B cell (primary cell): ENCODE measurements at regions not wholly inside any gene's neighbourhood (a gene's known extent, or its start where the extent isn't known, plus 50 kb on each side); places are given as distances from the start of the nearest gene placed in this dataset.

ENCODE experiments used
- ATAC-seq: fragments of 200-7000 bp; cut with Tn5 transposase; one replicate; pipeline ENCODE4 v1.10.0; 2021; ENCODE audit warnings: low read depth, mild to moderate bottlenecking, moderate number of reproducible peaks, moderate library complexity
- CTCF ChIA-PET: fragments of 350-600 bp; sonication (Branson Sonifier 250); formaldehyde crosslinking; loops from one replicate; lab custom pipeline; 2021; ENCODE audit warnings: antibody characterized with exemption, inconsistent platforms; lab: Charles Lee
- POLR2A ChIA-PET: fragments of 350-600 bp; sonication (Branson Sonifier 250); formaldehyde crosslinking; loops from one replicate; lab custom pipeline; 2021; ENCODE audit warnings: antibody characterized with exemption; lab: Charles Lee
- DNase-seq: peaks from one replicate; pipeline ENCODE4 v3.0.0; 2013
- H2AFZ ChIP-seq: 2 replicates; pipeline ENCODE4 v1.6.1; 2012; ENCODE audit warnings: mild to moderate bottlenecking, low read depth, low read length; ENCODE audit not compliant: insufficient read depth, poor library complexity, severe bottlenecking
- H3K27ac ChIP-seq, 2 donors: 1 replicate in 1 of 2; 2 replicates in 1 of 2; pipeline ENCODE4 v1.5.1; 2012 to 2013; ENCODE audit warnings: low read length in 2 of 2, mild to moderate bottlenecking in 2 of 2, moderate library complexity in 1 of 2
- H3K27me3 ChIP-seq, 4 experiments: fragments of 200-600 bp in 1 of 4; sonication (generic) in 1 of 4; replicated peaks in 1 of 4; 1 replicate in 2 of 4; 2 replicates in 2 of 4; pipeline versions ENCODE4 v1.6.1 to v1.7.0; 2013 to 2016; ENCODE audit warnings: low read length in 3 of 4, mild to moderate bottlenecking in 2 of 4, mixed read lengths in 1 of 4, moderate library complexity in 1 of 4; ENCODE audit not compliant: insufficient read depth in 4 of 4, control insufficient read depth in 3 of 4; ENCODE audit errors: control extremely low read depth in 1 of 4
- H3K36me3 ChIP-seq, 2 experiments: replicated peaks in 1 of 2; 1 replicate in 1 of 2; 2 replicates in 1 of 2; pipeline versions ENCODE4 v1.6.1 to v1.7.1; 2013; ENCODE audit warnings: low read length in 1 of 2; ENCODE audit not compliant: insufficient read depth in 2 of 2, control insufficient read depth in 1 of 2; ENCODE audit errors: control extremely low read depth in 1 of 2, extremely low read depth in 1 of 2
- H3K4me1 ChIP-seq, 2 donors: fragments of 200-600 bp in 1 of 2; sonication (generic) in 1 of 2; 1 replicate in 1 of 2; 2 replicates in 1 of 2; pipeline versions ENCODE4 v1.5.1 to v1.6.1; 2013 to 2017; ENCODE audit warnings: low read length in 2 of 2; ENCODE audit not compliant: control insufficient read depth in 2 of 2, insufficient read depth in 2 of 2
- H3K4me2 ChIP-seq: replicated peaks from 2 replicates; pipeline ENCODE3; 2012; ENCODE audit warnings: mild to moderate bottlenecking, low read depth, low read length; ENCODE audit not compliant: poor library complexity, severe bottlenecking
- H3K4me3 ChIP-seq, 5 experiments: fragments of 200-600 bp in 1 of 5; sonication (generic) in 1 of 5; 1 replicate in 3 of 5; 2 replicates in 2 of 5; pipeline versions ENCODE4 v1.5.1 to v1.7.0; 2011 to 2016; ENCODE audit warnings: low read length in 4 of 5, mild to moderate bottlenecking in 4 of 5, low read depth in 2 of 5, control low read depth in 1 of 5, moderate library complexity in 1 of 5; ENCODE audit not compliant: insufficient read depth in 1 of 5; ENCODE audit errors: control extremely low read depth in 1 of 5, extremely low read depth in 1 of 5
- H3K79me2 ChIP-seq: fragments of 200-600 bp; sonication (generic); one replicate; pipeline ENCODE4 v1.6.0; 2016; ENCODE audit warnings: low read length; ENCODE audit not compliant: control insufficient read depth, insufficient read depth
- H3K9ac ChIP-seq: fragments of 200-600 bp; sonication (generic); 2 replicates; pipeline ENCODE4 v1.6.1; 2017; ENCODE audit warnings: mild to moderate bottlenecking, low read length, moderate library complexity
- H3K9me3 ChIP-seq, 3 donors: one replicate each; pipeline versions ENCODE4 v1.6.1 to v1.7.1; 2013; ENCODE audit warnings: low read length in 2 of 3; ENCODE audit not compliant: control insufficient read depth in 2 of 3, insufficient read depth in 1 of 3; ENCODE audit errors: control extremely low read depth in 1 of 3
- H4K20me1 ChIP-seq: 2 replicates; pipeline ENCODE4 v1.6.0; 2012; ENCODE audit warnings: mild to moderate bottlenecking, low read length; ENCODE audit not compliant: insufficient read depth, control insufficient read depth, poor library complexity, severe bottlenecking
- H3K27ac Mint-ChIP-seq: one replicate; pipeline ENCODE4 v1.8.0; 2021; ENCODE audit warnings: mixed read lengths
- H3K27me3 Mint-ChIP-seq: one replicate; pipeline ENCODE4 v1.8.0; 2021; ENCODE audit warnings: mixed read lengths
- H3K4me1 Mint-ChIP-seq: one replicate; pipeline ENCODE4 v1.8.0; 2021; ENCODE audit warnings: mixed read lengths
- H3K4me3 Mint-ChIP-seq: one replicate; pipeline ENCODE4 v1.8.0; 2021; ENCODE audit warnings: mixed read lengths
- H3K9me3 Mint-ChIP-seq: one replicate; pipeline ENCODE4 v1.8.0; 2022; ENCODE audit warnings: mixed read lengths; ENCODE audit not compliant: insufficient read depth
- EZH2 ChIP-seq: IDR thresholded peaks from 2 replicates; pipeline ENCODE4 v1.6.1; 2012; ENCODE audit warnings: borderline replicate concordance, low read depth, mild to moderate bottlenecking, moderate library complexity, low read length; ENCODE audit not compliant: insufficient read depth, poor library complexity, severe bottlenecking
- WGBS: methylation state at CpG from one replicate; pipeline ENCODE4 v1.1.5; 2013; ENCODE audit warnings: missing lambda C conversion rate; ENCODE audit not compliant: insufficient coverage; 5-methylcytosine and 5-hydroxymethylcytosine counted together
- intact Hi-C: fragments of 100-400 bp; cut with micrococcal nuclease; formaldehyde crosslinking; loops from one replicate; pipeline ENCODE4 v1.10.0; 2022
- TF ChIP-seq, protein P1 (sequence below): fragments of 200-600 bp; IDR thresholded peaks from one replicate; pipeline ENCODE4 v1.8.0; 2022; ENCODE audit warnings: antibody characterized with exemption, mild to moderate bottlenecking

DNA sequence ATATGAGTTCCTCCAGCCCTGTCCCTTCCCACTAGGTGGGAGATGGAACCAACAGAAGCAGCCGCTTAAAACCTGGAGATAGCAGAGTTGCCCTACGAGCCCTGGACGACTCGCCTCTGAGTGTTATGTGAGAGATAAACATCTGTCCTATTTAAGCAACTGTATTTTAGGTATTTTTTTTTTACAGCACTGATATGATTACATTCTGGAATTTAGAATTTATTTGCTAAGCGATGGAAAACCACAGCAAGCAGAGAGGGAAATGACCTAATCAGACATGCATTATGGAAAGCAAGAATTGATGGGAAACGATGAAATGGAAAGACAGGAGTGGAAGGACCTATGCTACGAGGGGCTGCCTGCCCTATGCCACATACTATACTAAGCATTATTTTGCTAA is 379.0 kb upstream of the IL12A start:
- POLR2A ChIA-PET: no interaction called here
- Histone ChIP-seq H3K27me3 (no peaks in the 10 kb centered on the region), H4K20me1 (no peaks in the 10 kb centered on the region), H3K27ac (no peak overlapping the region), H2AFZ (no peak overlapping the region), H3K4me1 (no peaks in the 10 kb centered on the region), H3K79me2 (no peaks in the 10 kb centered on the region), H3K4me2 (no peak overlapping the region), H3K36me3 (no peaks in the 10 kb centered on the region), H3K4me3 (no peak overlapping the region), H3K9me3 (no peaks in the 10 kb centered on the region), H3K9ac (no peak overlapping the region)
- Mint-ChIP-seq H3K27ac (no peak overlapping the region), H3K4me3 (no peak overlapping the region), H3K27me3 (peaks cover 4% of the 10 kb centered on the region), H3K4me1 (no peaks in the 10 kb centered on the region), H3K9me3 (no peaks in the 10 kb centered on the region)
- intact Hi-C loops: no loop called here
- CTCF ChIA-PET: no interaction called here
- ATAC-seq: no peak
- TF ChIP-seq, protein P1, sequence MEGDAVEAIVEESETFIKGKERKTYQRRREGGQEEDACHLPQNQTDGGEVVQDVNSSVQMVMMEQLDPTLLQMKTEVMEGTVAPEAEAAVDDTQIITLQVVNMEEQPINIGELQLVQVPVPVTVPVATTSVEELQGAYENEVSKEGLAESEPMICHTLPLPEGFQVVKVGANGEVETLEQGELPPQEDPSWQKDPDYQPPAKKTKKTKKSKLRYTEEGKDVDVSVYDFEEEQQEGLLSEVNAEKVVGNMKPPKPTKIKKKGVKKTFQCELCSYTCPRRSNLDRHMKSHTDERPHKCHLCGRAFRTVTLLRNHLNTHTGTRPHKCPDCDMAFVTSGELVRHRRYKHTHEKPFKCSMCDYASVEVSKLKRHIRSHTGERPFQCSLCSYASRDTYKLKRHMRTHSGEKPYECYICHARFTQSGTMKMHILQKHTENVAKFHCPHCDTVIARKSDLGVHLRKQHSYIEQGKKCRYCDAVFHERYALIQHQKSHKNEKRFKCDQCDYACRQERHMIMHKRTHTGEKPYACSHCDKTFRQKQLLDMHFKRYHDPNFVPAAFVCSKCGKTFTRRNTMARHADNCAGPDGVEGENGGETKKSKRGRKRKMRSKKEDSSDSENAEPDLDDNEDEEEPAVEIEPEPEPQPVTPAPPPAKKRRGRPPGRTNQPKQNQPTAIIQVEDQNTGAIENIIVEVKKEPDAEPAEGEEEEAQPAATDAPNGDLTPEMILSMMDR: no peak
- TF ChIP-seq EZH2: no peak
- DNase-seq: no peak
- 100% methylated on average over 1 of the region's 7 CpGs for WGBS

DNA sequence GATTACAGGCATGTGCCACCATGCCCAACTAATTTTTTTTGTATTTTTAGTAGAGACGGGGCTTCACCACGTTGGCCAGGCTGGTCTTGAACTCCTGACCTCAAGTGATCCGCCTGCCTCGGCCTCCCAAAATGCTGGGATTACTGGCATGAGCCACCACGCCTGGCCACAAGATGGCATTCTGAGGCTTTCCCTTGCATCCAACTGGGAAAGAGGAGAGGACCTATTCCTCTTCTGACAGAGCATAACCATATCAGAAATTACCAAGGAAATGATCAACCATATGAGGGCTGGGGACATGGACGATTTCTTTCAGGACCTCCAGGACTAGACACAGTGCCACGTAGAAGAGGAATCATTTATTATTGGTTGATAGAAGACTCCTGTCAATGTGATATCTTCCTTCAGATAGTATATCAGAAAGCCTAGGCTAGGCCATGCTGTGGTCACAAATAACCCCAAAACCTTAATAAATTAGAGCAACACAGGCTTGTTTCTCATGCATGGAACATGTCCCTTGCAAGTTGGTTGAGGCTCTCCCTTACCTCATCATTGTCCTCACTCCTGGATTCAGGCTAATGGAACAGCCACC is 372.3 kb upstream of the IL12A start:
- Histone ChIP-seq H3K36me3 (no peaks in the 10 kb centered on the region), H3K27ac (no peak overlapping the region), H3K4me1 (no peaks in the 10 kb centered on the region), H3K27me3 (peaks cover 0 to 2% (median 0%) of the 10 kb centered on the region in 4 experiments), H2AFZ (no peak overlapping the region), H3K9ac (no peak overlapping the region), H3K79me2 (no peaks in the 10 kb centered on the region), H3K9me3 (no peaks in the 10 kb centered on the region), H4K20me1 (no peaks in the 10 kb centered on the region), H3K4me2 (no peak overlapping the region), H3K4me3 (no peak overlapping the region)
- Mint-ChIP-seq H3K9me3 (no peaks in the 10 kb centered on the region), H3K27me3 (no peaks in the 10 kb centered on the region), H3K4me1 (no peaks in the 10 kb centered on the region), H3K27ac (no peak overlapping the region), H3K4me3 (no peak overlapping the region)
- ATAC-seq: no peak
- intact Hi-C loops: no loop called here
- TF ChIP-seq EZH2: no peak
- TF ChIP-seq, protein P1: no peak
- 64% methylated on average over 3 of the region's 7 CpGs for WGBS
- POLR2A ChIA-PET: no interaction called here
- DNase-seq: no peak
- CTCF ChIA-PET: no interaction called here
